T1000 (cell line): ENCODE measurements at regions not wholly inside any gene's neighbourhood (a gene's known extent, or its start where the extent isn't known, plus 50 kb on each side); places are given as distances from the start of the nearest gene placed in this dataset.

Source experiments
- DNase-seq: peaks from one replicate; lab custom pipeline; 2025; ENCODE audit warnings: mixed read lengths; lab: John Stamatoyannopoulos, UW

GRCh38 chr4:178037459-178038214 is 595.4 kb upstream of the AGA start:
- DNase-seq = no peak

GRCh38 chr4:178056996-178057395 is 614.8 kb upstream of the AGA start:
- DNase-seq = no peak

GRCh38 chr4:178063568-178063967 is 621.3 kb upstream of the AGA start:
- no peak for DNase-seq

- no peak for DNase-seq
These were observed 624.2 kb upstream of the AGA start for GRCh38 chr4:178066338-178066941.

GRCh38 chr4:178068136-178068535 is 625.9 kb upstream of the AGA start:
- DNase-seq = no peak

GRCh38 chr4:178070163-178070562 is 627.9 kb upstream of the AGA start:
- no peak for DNase-seq

GRCh38 chr4:178080312-178080711 is 638.1 kb upstream of the AGA start:
- no peak for DNase-seq

GRCh38 chr4:178081176-178081575 is 638.9 kb upstream of the AGA start:
- no peak for DNase-seq

GRCh38 chr4:178081896-178082295 is 639.7 kb upstream of the AGA start:
- DNase-seq = no peak

- DNase-seq = no peak
These were observed 640.7 kb upstream of the AGA start for GRCh38 chr4:178082906-178083305.

- DNase-seq = no peak
These were observed 641.7 kb upstream of the AGA start for GRCh38 chr4:178083968-178084367.

GRCh38 chr4:178086320-178086719 is 644.1 kb upstream of the AGA start:
- no peak for DNase-seq

- DNase-seq = no peak
These were observed 648.6 kb upstream of the AGA start for GRCh38 chr4:178090640-178091411.

- no peak for DNase-seq
These were observed 659.9 kb upstream of the AGA start for GRCh38 chr4:178102139-178102538.

GRCh38 chr4:178105242-178105641 is 663.0 kb upstream of the AGA start:
- DNase-seq = no peak

- no peak for DNase-seq
These were observed 694.6 kb upstream of the AGA start for GRCh38 chr4:178136736-178137345.

- DNase-seq = no peak
These were observed 695.7 kb upstream of the AGA start for GRCh38 chr4:178137732-178138471.

- DNase-seq = no peak
These were observed 696.3 kb upstream of the AGA start for GRCh38 chr4:178138491-178138890.

GRCh38 chr4:178140326-178140915 is 698.2 kb upstream of the AGA start:
- no peak for DNase-seq

- DNase-seq = no peak
These were observed 700.5 kb upstream of the AGA start for GRCh38 chr4:178142724-178143123.

- no peak for DNase-seq
These were observed 705.9 kb upstream of the AGA start for GRCh38 chr4:178148106-178148505.
